Breast epithelium (tissue), 4 donors: ENCODE measurements at regions not wholly inside any gene's neighbourhood (a gene's known extent, or its start where the extent isn't known, plus 50 kb on each side); places are given as distances from the start of the nearest gene placed in this dataset.
"Not testable (repeated sequence)": the region's sequence is repeated elsewhere in the genome, so short reads cannot be mapped to it uniquely, and the experiment has no call there.

ENCODE experiments used
- DNase-seq, 2 donors: peaks; one replicate each; pipeline ENCODE4 v3.0.0-alpha.2; 2019; ENCODE audit warnings: low spot score in 2 of 2
- H3K27ac ChIP-seq, 2 donors: fragments of 200-600 bp; sonication (generic) in 1 of 2; one replicate each; pipeline ENCODE4 v1.5.1; 2016 to 2019; ENCODE audit warnings: mild to moderate bottlenecking in 1 of 2
- H3K27me3 ChIP-seq, 2 donors: fragments of 200-600 bp; sonication (generic) in 1 of 2; one replicate each; pipeline versions ENCODE4 v1.5.1 to v1.6.0; 2017 to 2019; ENCODE audit warnings: control low read depth in 1 of 2, mild to moderate bottlenecking in 1 of 2
- H3K36me3 ChIP-seq: fragments of 200-600 bp; one replicate; pipeline ENCODE4 v1.5.1; 2019
- H3K4me1 ChIP-seq, 2 donors: fragments of 200-600 bp; sonication (generic); one replicate each; pipeline ENCODE4 v1.5.1; 2016 to 2019; ENCODE audit warnings: control low read depth in 1 of 2
- H3K4me3 ChIP-seq, 3 donors: fragments of 200-600 bp; sonication (generic); 1 replicate in 2 of 3; 2 replicates in 1 of 3; pipeline ENCODE4 v1.5.1; 2016 to 2019; ENCODE audit warnings: mild to moderate bottlenecking in 3 of 3, moderate library complexity in 2 of 3
- H3K9me3 ChIP-seq, 2 donors: fragments of 200-600 bp; sonication (generic) in 1 of 2; one replicate each; pipeline ENCODE4 v1.5.1; 2016 to 2019; ENCODE audit warnings: control low read depth in 1 of 2
- CTCF ChIP-seq, 3 donors: fragments of 450-650 bp; IDR thresholded peaks; one replicate each; pipeline ENCODE4 v1.5.1; 2016 to 2017; ENCODE audit warnings: antibody characterized with exemption in 3 of 3, mild to moderate bottlenecking in 3 of 3, moderate library complexity in 3 of 3
- POLR2A ChIP-seq: fragments of 450-650 bp; IDR thresholded peaks from one replicate; pipeline ENCODE4 v1.6.1; 2016; ENCODE audit warnings: antibody characterized with exemption, mild to moderate bottlenecking, moderate library complexity
- POLR2AphosphoS5 ChIP-seq, 3 donors: sonication (generic); formaldehyde crosslinking; IDR thresholded peaks; one replicate each; pipeline ENCODE4 v1.6.1; 2017; ENCODE audit warnings: antibody characterized with exemption in 3 of 3
- intact Hi-C: fragments of 100-400 bp; cut with DNase I; formaldehyde crosslinking; loops from one replicate; pipeline ENCODE4 v1.15.1; 2023; ENCODE audit warnings: low total_unique reads

GRCh38 chr6:86215323-86215722 is 572.6 kb upstream of the SYNCRIP start:
- TF ChIP-seq POLR2AphosphoS5 (IDR thresholded peaks at IDR 0.05) = no peak
- TF ChIP-seq CTCF (IDR thresholded peaks at IDR 0.05) = no peak
- TF ChIP-seq POLR2A = no peak
- Histone ChIP-seq H3K36me3 (no peaks in the 10 kb centered on the region), H3K27me3 (no peaks in the 10 kb centered on the region), H3K27ac (no peak overlapping the region), H3K4me3 (no peak overlapping the region), H3K9me3 (peaks cover 0 to 2% of the 10 kb centered on the region in 2 donors), H3K4me1 (no peaks in the 10 kb centered on the region)
- intact Hi-C loops = no loop called here
- DNase-seq = no peak

- TF ChIP-seq CTCF (IDR thresholded peaks at IDR 0.05) = no peak
- TF ChIP-seq POLR2A = no peak
- no peak for TF ChIP-seq POLR2AphosphoS5 (IDR thresholded peaks at IDR 0.05)
- Histone ChIP-seq H3K27me3 (no peaks in the 10 kb centered on the region), H3K9me3 (peaks cover 3 to 11% of the 10 kb centered on the region in 2 donors), H3K36me3 (no peaks in the 10 kb centered on the region), H3K4me3 (no peak overlapping the region), H3K27ac (no peak overlapping the region), H3K4me1 (no peaks in the 10 kb centered on the region)
- intact Hi-C loops = no loop called here
- DNase-seq = no peak
Observed at GRCh38 chr6:86205980-86206379, 563.3 kb upstream of the SYNCRIP start.

GRCh38 chr6:86203044-86203443 is 560.4 kb upstream of the SYNCRIP start:
- DNase-seq = no peak
- Histone ChIP-seq H3K27ac (no peak overlapping the region), H3K4me1 (no peaks in the 10 kb centered on the region), H3K4me3 (no peak overlapping the region), H3K36me3 (no peaks in the 10 kb centered on the region), H3K27me3 (no peaks in the 10 kb centered on the region), H3K9me3 (peaks cover 3 to 19% of the 10 kb centered on the region in 2 donors)
- TF ChIP-seq POLR2A = no peak
- no peak for TF ChIP-seq POLR2AphosphoS5 (IDR thresholded peaks at IDR 0.05)
- TF ChIP-seq CTCF (IDR thresholded peaks at IDR 0.05) = no peak
- intact Hi-C loops = no loop called here

- no peaks in the 10 kb centered on the region for H3K9me3 ChIP-seq
- no peak overlapping the region for H3K27ac ChIP-seq
- no peak for TF ChIP-seq CTCF (IDR thresholded peaks at IDR 0.05)
- no peak for TF ChIP-seq POLR2A
- TF ChIP-seq POLR2AphosphoS5 (IDR thresholded peaks at IDR 0.05) = no peak
- intact Hi-C loops = no loop called here
- DNase-seq = no peak
- no peaks in the 10 kb centered on the region for H3K36me3 ChIP-seq
- H3K27me3 ChIP-seq = no peaks in the 10 kb centered on the region
- H3K4me3 ChIP-seq = no peak overlapping the region
- no peaks in the 10 kb centered on the region for H3K4me1 ChIP-seq
Observed at GRCh38 chr6:86193821-86194220, 551.1 kb upstream of the SYNCRIP start.

GRCh38 chr6:86192123-86192522 is 549.4 kb upstream of the SYNCRIP start:
- Histone ChIP-seq H3K27me3 (no peaks in the 10 kb centered on the region), H3K9me3 (no peaks in the 10 kb centered on the region), H3K4me3 (no peak overlapping the region), H3K4me1 (no peaks in the 10 kb centered on the region), H3K27ac (no peak overlapping the region), H3K36me3 (no peaks in the 10 kb centered on the region)
- no peak for DNase-seq
- no peak for TF ChIP-seq POLR2AphosphoS5 (IDR thresholded peaks at IDR 0.05)
- TF ChIP-seq CTCF (IDR thresholded peaks at IDR 0.05) = no peak
- TF ChIP-seq POLR2A = no peak
- intact Hi-C loops = no loop called here

GRCh38 chr6:86175149-86175548 is 532.5 kb upstream of the SYNCRIP start:
- H3K4me1 ChIP-seq, intact Hi-C loops, DNase-seq, H3K36me3 ChIP-seq, H3K27ac ChIP-seq, H3K27me3 ChIP-seq, H3K9me3 ChIP-seq, H3K4me3 ChIP-seq: not testable (repeated sequence)
